BE2C (cell line): ENCODE measurements at regions not wholly inside any gene's neighbourhood (a gene's known extent, or its start where the extent isn't known, plus 50 kb on each side); places are given as distances from the start of the nearest gene placed in this dataset.

ENCODE experiments used
- DNase-seq: peaks from one replicate; pipeline ENCODE4 v3.0.0-alpha.2; 2020
- H3K27me3 ChIP-seq: fragments of 250-450 bp; sonication (Bioruptor Pico); 2 replicates; pipeline ENCODE4 v1.5.1; 2020; ENCODE audit warnings: mild to moderate bottlenecking
- H3K36me3 ChIP-seq: fragments of 250-450 bp; sonication (Bioruptor Pico); 2 replicates; pipeline ENCODE4 v1.5.1; 2020; ENCODE audit warnings: mild to moderate bottlenecking
- H3K4me1 ChIP-seq: fragments of 250-450 bp; sonication (Bioruptor Pico); 2 replicates; pipeline ENCODE4 v1.5.1; 2020
- H3K4me3 ChIP-seq: 2 replicates; pipeline ENCODE4 v1.5.1; 2011; ENCODE audit warnings: low read depth, low read length
- H3K9me3 ChIP-seq: fragments of 250-450 bp; sonication (Bioruptor Pico); 2 replicates; pipeline ENCODE4 v1.5.1; 2020
- TF ChIP-seq, protein P1 (sequence below): IDR thresholded peaks from 2 replicates; pipeline ENCODE4 v1.5.1; 2012; ENCODE audit warnings: mild to moderate bottlenecking, low read depth, low read length

- Histone ChIP-seq H3K4me3 (no peak overlapping the region), H3K4me1 (no peaks in the 10 kb centered on the region), H3K27me3 (peaks cover 48% of the 10 kb centered on the region), H3K36me3 (no peaks in the 10 kb centered on the region), H3K9me3 (no peaks in the 10 kb centered on the region)
- no peak for DNase-seq
- TF ChIP-seq, protein P1, sequence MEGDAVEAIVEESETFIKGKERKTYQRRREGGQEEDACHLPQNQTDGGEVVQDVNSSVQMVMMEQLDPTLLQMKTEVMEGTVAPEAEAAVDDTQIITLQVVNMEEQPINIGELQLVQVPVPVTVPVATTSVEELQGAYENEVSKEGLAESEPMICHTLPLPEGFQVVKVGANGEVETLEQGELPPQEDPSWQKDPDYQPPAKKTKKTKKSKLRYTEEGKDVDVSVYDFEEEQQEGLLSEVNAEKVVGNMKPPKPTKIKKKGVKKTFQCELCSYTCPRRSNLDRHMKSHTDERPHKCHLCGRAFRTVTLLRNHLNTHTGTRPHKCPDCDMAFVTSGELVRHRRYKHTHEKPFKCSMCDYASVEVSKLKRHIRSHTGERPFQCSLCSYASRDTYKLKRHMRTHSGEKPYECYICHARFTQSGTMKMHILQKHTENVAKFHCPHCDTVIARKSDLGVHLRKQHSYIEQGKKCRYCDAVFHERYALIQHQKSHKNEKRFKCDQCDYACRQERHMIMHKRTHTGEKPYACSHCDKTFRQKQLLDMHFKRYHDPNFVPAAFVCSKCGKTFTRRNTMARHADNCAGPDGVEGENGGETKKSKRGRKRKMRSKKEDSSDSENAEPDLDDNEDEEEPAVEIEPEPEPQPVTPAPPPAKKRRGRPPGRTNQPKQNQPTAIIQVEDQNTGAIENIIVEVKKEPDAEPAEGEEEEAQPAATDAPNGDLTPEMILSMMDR, result no peak
Observed at GRCh38 chr17:79224476-79224875, 149.9 kb downstream of the ENGASE start.

DNA sequence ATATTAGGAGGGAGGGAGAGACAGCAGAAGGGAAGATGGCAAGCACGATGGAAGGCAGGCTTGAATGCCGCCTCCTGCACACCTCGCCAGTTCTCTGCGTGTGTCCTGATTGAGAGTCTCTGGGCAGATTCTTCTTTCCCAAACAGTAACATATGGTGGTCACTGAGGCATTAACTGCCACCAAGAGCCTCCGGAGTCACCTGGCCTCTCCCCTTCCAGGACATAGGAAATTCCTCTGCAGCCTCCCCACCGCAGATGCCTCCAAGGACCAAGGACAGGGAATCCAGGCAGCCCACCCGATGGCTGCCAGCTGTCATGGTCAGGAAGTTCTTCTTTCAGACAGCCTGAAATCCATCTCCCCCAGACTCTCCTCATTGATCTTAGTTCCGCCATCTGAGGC lies 149.3 kb downstream of the ENGASE start:
- Histone ChIP-seq H3K9me3 (no peaks in the 10 kb centered on the region), H3K36me3 (no peaks in the 10 kb centered on the region), H3K4me3 (no peak overlapping the region), H3K4me1 (no peaks in the 10 kb centered on the region), H3K27me3 (peaks cover 51% of the 10 kb centered on the region)
- TF ChIP-seq, protein P1, result no peak
- no peak for DNase-seq

DNA sequence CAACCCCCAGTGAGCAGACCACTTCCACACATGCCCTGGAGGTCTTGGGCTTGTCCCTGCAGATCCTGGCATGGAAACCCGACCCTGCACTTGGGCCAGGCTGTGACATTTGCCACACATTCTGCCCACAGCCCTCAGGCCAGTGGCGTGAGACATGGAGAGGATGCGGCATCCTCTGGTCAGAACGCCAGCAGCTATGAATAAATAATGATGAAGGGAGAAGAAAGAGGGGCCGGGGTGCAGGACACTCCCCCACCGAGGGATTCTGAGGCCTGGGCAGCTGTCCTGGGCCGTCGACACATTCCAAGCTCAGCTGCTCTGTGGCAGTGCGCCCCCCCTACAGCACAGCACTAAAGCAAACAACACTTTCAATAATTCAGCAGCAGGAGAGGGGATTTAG lies 148.8 kb downstream of the ENGASE start:
- Histone ChIP-seq H3K27me3 (peaks cover 55% of the 10 kb centered on the region), H3K4me1 (no peaks in the 10 kb centered on the region), H3K4me3 (no peak overlapping the region), H3K9me3 (no peaks in the 10 kb centered on the region), H3K36me3 (no peaks in the 10 kb centered on the region)
- TF ChIP-seq, protein P1, result no peak
- no peak for DNase-seq

DNA sequence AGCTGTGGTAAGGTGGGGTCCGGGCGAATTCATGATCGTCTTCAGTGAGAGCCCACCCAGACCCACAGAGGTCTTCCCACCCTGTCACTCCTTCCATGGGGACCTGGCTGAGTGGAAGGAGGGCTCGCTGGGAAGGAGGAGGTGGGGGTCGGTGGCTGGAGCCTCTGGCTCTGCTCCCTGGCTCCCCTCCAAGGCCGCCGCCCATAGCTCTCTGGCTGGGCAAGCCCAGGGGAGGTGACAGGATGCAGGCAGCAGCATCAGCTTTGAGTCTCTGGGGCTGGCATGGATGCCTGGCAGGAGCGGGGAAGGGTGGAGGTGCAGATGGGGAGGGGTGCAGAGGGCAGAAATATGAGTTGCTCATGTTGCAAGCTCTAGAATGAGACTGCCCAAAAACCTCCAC lies 147.0 kb downstream of the ENGASE start:
- TF ChIP-seq, protein P1, result no peak
- H3K4me1 ChIP-seq, result no peaks in the 10 kb centered on the region
- no peaks in the 10 kb centered on the region for H3K9me3 ChIP-seq
- no peak for DNase-seq
- H3K27me3 ChIP-seq, result peaks cover 61% of the 10 kb centered on the region
- no peaks in the 10 kb centered on the region for H3K36me3 ChIP-seq
- H3K4me3 ChIP-seq, result no peak overlapping the region

DNA sequence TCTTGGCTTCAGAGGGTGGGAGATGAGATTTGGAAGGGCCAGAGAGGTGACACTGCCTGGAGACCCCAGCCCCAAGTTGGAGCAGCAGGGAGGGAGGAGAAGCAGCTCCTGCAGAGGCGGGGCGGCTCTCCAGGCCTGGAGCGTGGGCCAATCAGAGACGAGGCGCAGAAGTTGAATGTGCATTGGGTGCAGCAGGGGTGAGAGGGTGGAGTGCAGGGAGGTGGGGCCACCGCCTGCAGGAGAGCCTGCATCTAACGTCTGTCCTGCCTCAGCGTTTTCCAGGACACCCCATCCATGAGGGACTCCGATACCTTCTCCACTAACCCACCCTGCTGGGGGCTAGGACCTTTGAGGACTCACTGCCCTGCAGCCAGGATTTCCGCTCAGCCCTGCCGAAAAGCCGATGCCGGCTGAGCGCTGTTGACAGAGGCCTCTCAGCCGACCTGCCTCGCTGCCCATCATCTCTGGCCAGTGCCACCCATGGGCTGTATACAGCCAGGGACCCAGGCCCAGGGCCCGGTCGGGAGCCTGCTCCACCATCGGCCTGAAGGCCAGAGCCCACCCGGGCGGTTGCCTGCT lies 146.2 kb downstream of the ENGASE start:
- H3K4me1 ChIP-seq, result no peaks in the 10 kb centered on the region
- no peaks in the 10 kb centered on the region for H3K36me3 ChIP-seq
- TF ChIP-seq, protein P1, result no peak
- no peaks in the 10 kb centered on the region for H3K9me3 ChIP-seq
- peak; percentile 53 for DNase-seq
- H3K4me3 ChIP-seq, result peak overlapping the region; percentile 44
- H3K27me3 ChIP-seq, result peaks cover 69% of the 10 kb centered on the region

DNA sequence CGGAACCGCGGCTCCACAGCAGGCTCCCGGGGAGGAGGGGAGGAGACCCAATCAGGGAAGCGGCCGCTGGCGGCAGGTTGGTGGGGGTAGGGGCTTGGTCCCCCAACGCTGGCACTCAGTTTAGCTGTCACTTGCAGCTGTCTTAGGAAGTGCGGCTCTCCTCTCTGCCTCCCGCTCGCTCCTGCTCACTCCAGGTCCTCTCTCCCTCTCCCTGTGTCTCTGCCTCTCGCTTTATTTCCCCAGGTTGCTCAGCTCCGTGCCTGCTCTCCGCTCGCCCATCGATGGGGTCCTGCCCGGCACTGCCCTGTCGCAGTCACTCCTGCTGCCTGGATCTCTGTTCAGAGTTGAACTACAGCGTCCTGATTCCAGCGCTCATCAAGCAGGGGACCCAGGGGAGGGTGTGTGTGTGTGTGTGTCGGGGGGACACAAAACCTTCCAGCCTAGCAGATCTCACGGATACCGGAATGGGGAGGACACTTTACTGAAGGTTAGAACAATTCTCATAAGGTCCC lies 145.6 kb downstream of the ENGASE start:
- Histone ChIP-seq H3K4me3 (peak overlapping the region; percentile 44), H3K27me3 (peaks cover 74% of the 10 kb centered on the region), H3K4me1 (no peaks in the 10 kb centered on the region), H3K36me3 (no peaks in the 10 kb centered on the region), H3K9me3 (no peaks in the 10 kb centered on the region)
- TF ChIP-seq, protein P1, result no peak
- DNase-seq, result no peak
